ENCODE measurements at regions not wholly inside any gene's neighbourhood (a gene's known extent, or its start where the extent isn't known, plus 50 kb on each side); places are given as distances from the start of the nearest gene placed in this dataset.

- Histone ChIP-seq H3K4me3 (ENCODE audit: low read length in 2 of 2) (no peak overlapping the region), H3K4me1 (ENCODE audit: control insufficient read depth in 2 of 2, insufficient read depth in 1 of 2, low read depth in 1 of 2, low read length in 2 of 2) (no peaks in the 10 kb centered on the region), H2AFZ (ENCODE audit: low read length) (no peak overlapping the region), H4K8ac (ENCODE audit: low read depth, low read length) (no peak overlapping the region), H4K91ac (ENCODE audit: low read depth, low read length, poor library complexity) (no peak overlapping the region), H2BK12ac (ENCODE audit: low read length) (no peak overlapping the region), H3K14ac (ENCODE audit: low read length) (no peak overlapping the region), H3K79me1 (ENCODE audit: low read depth, low read length) (no peaks in the 10 kb centered on the region), H3K4me2 (ENCODE audit: insufficient read depth, low read length, poor library complexity, severe bottlenecking) (no peak overlapping the region), H3K9me3 (replicated peaks in 1 of 2; ENCODE audit: control insufficient read depth in 2 of 2, insufficient read depth in 1 of 2, low read depth in 1 of 2, low read length in 2 of 2) (no peaks in the 10 kb centered on the region), H3K23ac (ENCODE audit: low read depth, low read length, poor library complexity) (no peak overlapping the region), H3K4ac (ENCODE audit: low read length) (no peak overlapping the region), H2AK5ac (ENCODE audit: low read depth, low read length) (no peak overlapping the region), H2BK5ac (ENCODE audit: low read length) (no peak overlapping the region), H2BK15ac (ENCODE audit: low read length) (no peak overlapping the region), H3K18ac (ENCODE audit: low read length) (no peak overlapping the region), H3K27me3 (ENCODE audit: control insufficient read depth in 3 of 3, insufficient read depth in 3 of 3, low read depth in 1 of 3, low read length in 3 of 3) (no peaks in the 10 kb centered on the region), H3K36me3 (replicated peaks in 1 of 2; ENCODE audit: control insufficient read depth in 2 of 2, insufficient read depth in 2 of 2, low read length in 2 of 2) (no peaks in the 10 kb centered on the region), H2BK120ac (ENCODE audit: low read depth, low read length) (no peak overlapping the region), H3K27ac (replicated peaks; ENCODE audit: low read length) (no peak overlapping the region), H3K9ac (ENCODE audit: low read depth, low read length, poor library complexity) (no peak overlapping the region)
- no CpG with 5 or more reads among the region's 5 CpGs for WGBS, 2 donors (ENCODE audit: extremely low coverage in 2 of 2, insufficient read length in 2 of 2, insufficient replicate concordance in 1 of 2)
- no peak for DNase-seq (ENCODE audit: low spot score)
These were observed 119.2 kb downstream of the ETAA1 start for GRCh38 chr2:67516362-67516761.

- Histone ChIP-seq H3K4me2 (ENCODE audit: insufficient read depth, low read length, poor library complexity, severe bottlenecking) (no peak overlapping the region), H3K9me3 (replicated peaks in 1 of 2; ENCODE audit: control insufficient read depth in 2 of 2, insufficient read depth in 1 of 2, low read depth in 1 of 2, low read length in 2 of 2) (no peaks in the 10 kb centered on the region), H3K4me3 (ENCODE audit: low read length in 2 of 2) (no peak overlapping the region), H2AFZ (ENCODE audit: low read length) (no peak overlapping the region), H4K8ac (ENCODE audit: low read depth, low read length) (no peak overlapping the region), H2AK5ac (ENCODE audit: low read depth, low read length) (no peak overlapping the region), H3K23ac (ENCODE audit: low read depth, low read length, poor library complexity) (no peak overlapping the region), H3K4ac (ENCODE audit: low read length) (no peak overlapping the region), H3K4me1 (ENCODE audit: control insufficient read depth in 2 of 2, insufficient read depth in 1 of 2, low read depth in 1 of 2, low read length in 2 of 2) (no peaks in the 10 kb centered on the region), H2BK12ac (ENCODE audit: low read length) (no peak overlapping the region), H3K27ac (replicated peaks; ENCODE audit: low read length) (no peak overlapping the region), H3K79me1 (ENCODE audit: low read depth, low read length) (no peaks in the 10 kb centered on the region), H3K9ac (ENCODE audit: low read depth, low read length, poor library complexity) (no peak overlapping the region), H3K36me3 (replicated peaks in 1 of 2; ENCODE audit: control insufficient read depth in 2 of 2, insufficient read depth in 2 of 2, low read length in 2 of 2) (no peaks in the 10 kb centered on the region), H3K18ac (ENCODE audit: low read length) (no peak overlapping the region), H2BK15ac (ENCODE audit: low read length) (no peak overlapping the region), H3K27me3 (ENCODE audit: control insufficient read depth in 3 of 3, insufficient read depth in 3 of 3, low read depth in 1 of 3, low read length in 3 of 3) (no peaks in the 10 kb centered on the region), H3K14ac (ENCODE audit: low read length) (no peak overlapping the region), H2BK120ac (ENCODE audit: low read depth, low read length) (no peak overlapping the region), H2BK5ac (ENCODE audit: low read length) (no peak overlapping the region), H4K91ac (ENCODE audit: low read depth, low read length, poor library complexity) (no peak overlapping the region)
- DNase-seq (ENCODE audit: low spot score) = no peak
- no CpG with 5 or more reads among the region's 2 CpGs for WGBS, 2 donors (ENCODE audit: extremely low coverage in 2 of 2, insufficient read length in 2 of 2, insufficient replicate concordance in 1 of 2)
These were observed 119.9 kb downstream of the ETAA1 start for GRCh38 chr2:67516899-67517530.

- H3K9me3 ChIP-seq (replicated peaks in 1 of 2; ENCODE audit: control insufficient read depth in 2 of 2, insufficient read depth in 1 of 2, low read depth in 1 of 2, low read length in 2 of 2) = no peaks in the 10 kb centered on the region
- H3K79me1 ChIP-seq (ENCODE audit: low read depth, low read length) = no peaks in the 10 kb centered on the region
- no peak overlapping the region for H2BK120ac ChIP-seq (ENCODE audit: low read depth, low read length)
- H3K36me3 ChIP-seq (replicated peaks in 1 of 2; ENCODE audit: control insufficient read depth in 2 of 2, insufficient read depth in 2 of 2, low read length in 2 of 2) = no peaks in the 10 kb centered on the region
- no peaks in the 10 kb centered on the region for H3K27me3 ChIP-seq (ENCODE audit: control insufficient read depth in 3 of 3, insufficient read depth in 3 of 3, low read depth in 1 of 3, low read length in 3 of 3)
- H3K4me3 ChIP-seq (ENCODE audit: low read length in 2 of 2) = no peak overlapping the region
- H2BK15ac ChIP-seq (ENCODE audit: low read length) = no peak overlapping the region
- no peak overlapping the region for H3K23ac ChIP-seq (ENCODE audit: low read depth, low read length, poor library complexity)
- H2BK5ac ChIP-seq (ENCODE audit: low read length) = no peak overlapping the region
- no peak overlapping the region for H4K8ac ChIP-seq (ENCODE audit: low read depth, low read length)
- no peak overlapping the region for H3K14ac ChIP-seq (ENCODE audit: low read length)
- H2BK12ac ChIP-seq (ENCODE audit: low read length) = no peak overlapping the region
- H3K4me1 ChIP-seq (ENCODE audit: control insufficient read depth in 2 of 2, insufficient read depth in 1 of 2, low read depth in 1 of 2, low read length in 2 of 2) = no peaks in the 10 kb centered on the region
- H3K27ac ChIP-seq (replicated peaks; ENCODE audit: low read length) = no peak overlapping the region
- no peak overlapping the region for H3K4ac ChIP-seq (ENCODE audit: low read length)
- no peak overlapping the region for H3K18ac ChIP-seq (ENCODE audit: low read length)
- DNase-seq (ENCODE audit: low spot score) = no peak
- no peak overlapping the region for H2AFZ ChIP-seq (ENCODE audit: low read length)
- no peak overlapping the region for H3K9ac ChIP-seq (ENCODE audit: low read depth, low read length, poor library complexity)
- WGBS, 2 donors (ENCODE audit: extremely low coverage in 2 of 2, insufficient read length in 2 of 2, insufficient replicate concordance in 1 of 2) = no CpG with 5 or more reads among the region's 1 CpG
- H2AK5ac ChIP-seq (ENCODE audit: low read depth, low read length) = no peak overlapping the region
- H4K91ac ChIP-seq (ENCODE audit: low read depth, low read length, poor library complexity) = no peak overlapping the region
- H3K4me2 ChIP-seq (ENCODE audit: insufficient read depth, low read length, poor library complexity, severe bottlenecking) = no peak overlapping the region
These were observed 125.0 kb downstream of the ETAA1 start for GRCh38 chr2:67522148-67522547.

GRCh38 chr2:67524213-67524612, 127.1 kb downstream of the ETAA1 start:
- no peak overlapping the region for H3K18ac ChIP-seq (ENCODE audit: low read length)
- no peak overlapping the region for H2BK15ac ChIP-seq (ENCODE audit: low read length)
- H2BK5ac ChIP-seq (ENCODE audit: low read length) = no peak overlapping the region
- H2AK5ac ChIP-seq (ENCODE audit: low read depth, low read length) = no peak overlapping the region
- H2BK12ac ChIP-seq (ENCODE audit: low read length) = no peak overlapping the region
- no peak overlapping the region for H2AFZ ChIP-seq (ENCODE audit: low read length)
- no peak overlapping the region for H3K9ac ChIP-seq (ENCODE audit: low read depth, low read length, poor library complexity)
- H3K36me3 ChIP-seq (replicated peaks in 1 of 2; ENCODE audit: control insufficient read depth in 2 of 2, insufficient read depth in 2 of 2, low read length in 2 of 2) = no peaks in the 10 kb centered on the region
- DNase-seq (ENCODE audit: low spot score) = no peak
- H3K27me3 ChIP-seq (ENCODE audit: control insufficient read depth in 3 of 3, insufficient read depth in 3 of 3, low read depth in 1 of 3, low read length in 3 of 3) = no peaks in the 10 kb centered on the region
- no peak overlapping the region for H3K27ac ChIP-seq (replicated peaks; ENCODE audit: low read length)
- H3K79me1 ChIP-seq (ENCODE audit: low read depth, low read length) = no peaks in the 10 kb centered on the region
- H3K4me2 ChIP-seq (ENCODE audit: insufficient read depth, low read length, poor library complexity, severe bottlenecking) = no peak overlapping the region
- no CpG with 5 or more reads among the region's 2 CpGs for WGBS, 2 donors (ENCODE audit: extremely low coverage in 2 of 2, insufficient read length in 2 of 2, insufficient replicate concordance in 1 of 2)
- H3K23ac ChIP-seq (ENCODE audit: low read depth, low read length, poor library complexity) = no peak overlapping the region
- no peak overlapping the region for H4K8ac ChIP-seq (ENCODE audit: low read depth, low read length)
- no peak overlapping the region for H2BK120ac ChIP-seq (ENCODE audit: low read depth, low read length)
- H3K14ac ChIP-seq (ENCODE audit: low read length) = no peak overlapping the region
- no peak overlapping the region for H3K4ac ChIP-seq (ENCODE audit: low read length)
- H4K91ac ChIP-seq (ENCODE audit: low read depth, low read length, poor library complexity) = no peak overlapping the region
- H3K4me3 ChIP-seq (ENCODE audit: low read length in 2 of 2) = no peak overlapping the region
- no peaks in the 10 kb centered on the region for H3K4me1 ChIP-seq (ENCODE audit: control insufficient read depth in 2 of 2, insufficient read depth in 1 of 2, low read depth in 1 of 2, low read length in 2 of 2)
- H3K9me3 ChIP-seq (replicated peaks in 1 of 2; ENCODE audit: control insufficient read depth in 2 of 2, insufficient read depth in 1 of 2, low read depth in 1 of 2, low read length in 2 of 2) = peaks cover 0 to 2% of the 10 kb centered on the region in 2 donors
